H1 (cell line): ENCODE measurements at regions not wholly inside any gene's neighbourhood (a gene's known extent, or its start where the extent isn't known, plus 50 kb on each side); places are given as distances from the start of the nearest gene placed in this dataset.

Experiments
- CBX8 ChIP-seq: fragments of 300-800, 300-1000 bp; sonication (generic); IDR thresholded peaks from 2 replicates; pipeline ENCODE4 v1.7.1; 2016; ENCODE audit warnings: low read depth, low read length, borderline replicate concordance
- HDAC6 ChIP-seq: IDR thresholded peaks from one replicate; pipeline ENCODE4 v1.7.1; 2012; ENCODE audit warnings: low read depth, mild to moderate bottlenecking, inconsistent platforms, low read length, moderate library complexity
- JUND ChIP-seq: IDR thresholded peaks from 2 replicates; pipeline ENCODE4 v1.6.1; 2011; ENCODE audit warnings: mild to moderate bottlenecking, improper control_type of control experiment, low read length
- NANOG ChIP-seq: IDR thresholded peaks from 2 replicates; pipeline ENCODE4 v1.6.1; 2011; ENCODE audit warnings: low read length, low read depth, mild to moderate bottlenecking, inconsistent platforms; ENCODE audit not compliant: insufficient read depth, poor library complexity, severe bottlenecking
- TF ChIP-seq, protein P1 (sequence below): fragments of 300-600 bp; sonication (generic); IDR thresholded peaks from 2 replicates; pipeline ENCODE4 v1.7.1; 2012; ENCODE audit warnings: low read length, moderate library complexity, mild to moderate bottlenecking, inconsistent platforms; ENCODE audit not compliant: insufficient replicate concordance

DNA sequence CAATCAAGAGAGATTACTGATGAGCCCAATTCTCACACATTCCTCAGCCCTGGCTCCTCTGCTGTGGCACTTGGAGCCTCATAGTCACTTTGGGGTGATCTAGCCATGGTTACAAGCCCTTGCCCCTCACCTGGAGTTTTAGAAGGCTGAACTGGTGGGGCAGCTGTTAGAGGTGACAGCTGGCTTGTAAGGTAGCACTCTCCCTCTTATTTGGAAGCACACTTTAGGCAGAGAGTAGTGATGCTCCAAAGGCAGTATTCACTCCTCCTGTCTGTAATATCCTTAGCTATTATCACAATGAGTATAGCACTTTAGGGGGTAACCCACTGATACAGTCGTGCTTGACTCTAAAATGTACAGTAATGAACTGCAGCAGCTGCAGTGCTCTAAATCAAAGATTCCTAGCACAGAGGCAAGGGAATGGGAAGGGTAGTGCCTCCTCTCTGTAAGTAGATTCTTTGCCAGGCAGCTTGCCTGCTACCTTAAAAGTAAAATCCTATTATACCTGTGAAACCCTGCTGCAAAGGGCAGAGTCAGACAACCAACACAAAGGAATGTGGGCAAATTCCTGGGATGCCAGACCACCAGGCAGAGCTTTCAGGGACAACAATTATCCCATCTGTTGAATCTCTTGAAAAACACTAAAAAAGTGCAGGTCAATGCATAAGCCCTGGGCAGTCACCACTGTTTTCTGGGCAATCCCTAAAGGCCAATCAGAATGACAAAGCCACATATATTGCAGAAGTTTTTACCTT is 336.3 kb downstream of the NOVA1 start (continued):
- TF ChIP-seq, protein P1, sequence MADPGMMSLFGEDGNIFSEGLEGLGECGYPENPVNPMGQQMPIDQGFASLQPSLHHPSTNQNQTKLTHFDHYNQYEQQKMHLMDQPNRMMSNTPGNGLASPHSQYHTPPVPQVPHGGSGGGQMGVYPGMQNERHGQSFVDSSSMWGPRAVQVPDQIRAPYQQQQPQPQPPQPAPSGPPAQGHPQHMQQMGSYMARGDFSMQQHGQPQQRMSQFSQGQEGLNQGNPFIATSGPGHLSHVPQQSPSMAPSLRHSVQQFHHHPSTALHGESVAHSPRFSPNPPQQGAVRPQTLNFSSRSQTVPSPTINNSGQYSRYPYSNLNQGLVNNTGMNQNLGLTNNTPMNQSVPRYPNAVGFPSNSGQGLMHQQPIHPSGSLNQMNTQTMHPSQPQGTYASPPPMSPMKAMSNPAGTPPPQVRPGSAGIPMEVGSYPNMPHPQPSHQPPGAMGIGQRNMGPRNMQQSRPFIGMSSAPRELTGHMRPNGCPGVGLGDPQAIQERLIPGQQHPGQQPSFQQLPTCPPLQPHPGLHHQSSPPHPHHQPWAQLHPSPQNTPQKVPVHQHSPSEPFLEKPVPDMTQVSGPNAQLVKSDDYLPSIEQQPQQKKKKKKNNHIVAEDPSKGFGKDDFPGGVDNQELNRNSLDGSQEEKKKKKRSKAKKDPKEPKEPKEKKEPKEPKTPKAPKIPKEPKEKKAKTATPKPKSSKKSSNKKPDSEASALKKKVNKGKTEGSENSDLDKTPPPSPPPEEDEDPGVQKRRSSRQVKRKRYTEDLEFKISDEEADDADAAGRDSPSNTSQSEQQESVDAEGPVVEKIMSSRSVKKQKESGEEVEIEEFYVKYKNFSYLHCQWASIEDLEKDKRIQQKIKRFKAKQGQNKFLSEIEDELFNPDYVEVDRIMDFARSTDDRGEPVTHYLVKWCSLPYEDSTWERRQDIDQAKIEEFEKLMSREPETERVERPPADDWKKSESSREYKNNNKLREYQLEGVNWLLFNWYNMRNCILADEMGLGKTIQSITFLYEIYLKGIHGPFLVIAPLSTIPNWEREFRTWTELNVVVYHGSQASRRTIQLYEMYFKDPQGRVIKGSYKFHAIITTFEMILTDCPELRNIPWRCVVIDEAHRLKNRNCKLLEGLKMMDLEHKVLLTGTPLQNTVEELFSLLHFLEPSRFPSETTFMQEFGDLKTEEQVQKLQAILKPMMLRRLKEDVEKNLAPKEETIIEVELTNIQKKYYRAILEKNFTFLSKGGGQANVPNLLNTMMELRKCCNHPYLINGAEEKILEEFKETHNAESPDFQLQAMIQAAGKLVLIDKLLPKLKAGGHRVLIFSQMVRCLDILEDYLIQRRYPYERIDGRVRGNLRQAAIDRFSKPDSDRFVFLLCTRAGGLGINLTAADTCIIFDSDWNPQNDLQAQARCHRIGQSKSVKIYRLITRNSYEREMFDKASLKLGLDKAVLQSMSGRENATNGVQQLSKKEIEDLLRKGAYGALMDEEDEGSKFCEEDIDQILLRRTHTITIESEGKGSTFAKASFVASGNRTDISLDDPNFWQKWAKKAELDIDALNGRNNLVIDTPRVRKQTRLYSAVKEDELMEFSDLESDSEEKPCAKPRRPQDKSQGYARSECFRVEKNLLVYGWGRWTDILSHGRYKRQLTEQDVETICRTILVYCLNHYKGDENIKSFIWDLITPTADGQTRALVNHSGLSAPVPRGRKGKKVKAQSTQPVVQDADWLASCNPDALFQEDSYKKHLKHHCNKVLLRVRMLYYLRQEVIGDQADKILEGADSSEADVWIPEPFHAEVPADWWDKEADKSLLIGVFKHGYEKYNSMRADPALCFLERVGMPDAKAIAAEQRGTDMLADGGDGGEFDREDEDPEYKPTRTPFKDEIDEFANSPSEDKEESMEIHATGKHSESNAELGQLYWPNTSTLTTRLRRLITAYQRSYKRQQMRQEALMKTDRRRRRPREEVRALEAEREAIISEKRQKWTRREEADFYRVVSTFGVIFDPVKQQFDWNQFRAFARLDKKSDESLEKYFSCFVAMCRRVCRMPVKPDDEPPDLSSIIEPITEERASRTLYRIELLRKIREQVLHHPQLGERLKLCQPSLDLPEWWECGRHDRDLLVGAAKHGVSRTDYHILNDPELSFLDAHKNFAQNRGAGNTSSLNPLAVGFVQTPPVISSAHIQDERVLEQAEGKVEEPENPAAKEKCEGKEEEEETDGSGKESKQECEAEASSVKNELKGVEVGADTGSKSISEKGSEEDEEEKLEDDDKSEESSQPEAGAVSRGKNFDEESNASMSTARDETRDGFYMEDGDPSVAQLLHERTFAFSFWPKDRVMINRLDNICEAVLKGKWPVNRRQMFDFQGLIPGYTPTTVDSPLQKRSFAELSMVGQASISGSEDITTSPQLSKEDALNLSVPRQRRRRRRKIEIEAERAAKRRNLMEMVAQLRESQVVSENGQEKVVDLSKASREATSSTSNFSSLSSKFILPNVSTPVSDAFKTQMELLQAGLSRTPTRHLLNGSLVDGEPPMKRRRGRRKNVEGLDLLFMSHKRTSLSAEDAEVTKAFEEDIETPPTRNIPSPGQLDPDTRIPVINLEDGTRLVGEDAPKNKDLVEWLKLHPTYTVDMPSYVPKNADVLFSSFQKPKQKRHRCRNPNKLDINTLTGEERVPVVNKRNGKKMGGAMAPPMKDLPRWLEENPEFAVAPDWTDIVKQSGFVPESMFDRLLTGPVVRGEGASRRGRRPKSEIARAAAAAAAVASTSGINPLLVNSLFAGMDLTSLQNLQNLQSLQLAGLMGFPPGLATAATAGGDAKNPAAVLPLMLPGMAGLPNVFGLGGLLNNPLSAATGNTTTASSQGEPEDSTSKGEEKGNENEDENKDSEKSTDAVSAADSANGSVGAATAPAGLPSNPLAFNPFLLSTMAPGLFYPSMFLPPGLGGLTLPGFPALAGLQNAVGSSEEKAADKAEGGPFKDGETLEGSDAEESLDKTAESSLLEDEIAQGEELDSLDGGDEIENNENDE = peak; percentile 49
- TF ChIP-seq CBX8 (no peak), JUND (peak; percentile 1; the same call in 1 of the 2 replicates), NANOG (no peak), HDAC6 (no peak)
